GM21576 (cell line): ENCODE measurements at regions not wholly inside any gene's neighbourhood (a gene's known extent, or its start where the extent isn't known, plus 50 kb on each side); places are given as distances from the start of the nearest gene placed in this dataset.

ENCODE experiments used
- ATAC-seq: cut with Tn5 transposase; IDR thresholded peaks from one replicate; pipeline ENCODE4 v1.9.1; 2021; ENCODE audit warnings: mild to moderate bottlenecking, moderate library complexity; ENCODE audit not compliant: unreplicated experiment

DNA sequence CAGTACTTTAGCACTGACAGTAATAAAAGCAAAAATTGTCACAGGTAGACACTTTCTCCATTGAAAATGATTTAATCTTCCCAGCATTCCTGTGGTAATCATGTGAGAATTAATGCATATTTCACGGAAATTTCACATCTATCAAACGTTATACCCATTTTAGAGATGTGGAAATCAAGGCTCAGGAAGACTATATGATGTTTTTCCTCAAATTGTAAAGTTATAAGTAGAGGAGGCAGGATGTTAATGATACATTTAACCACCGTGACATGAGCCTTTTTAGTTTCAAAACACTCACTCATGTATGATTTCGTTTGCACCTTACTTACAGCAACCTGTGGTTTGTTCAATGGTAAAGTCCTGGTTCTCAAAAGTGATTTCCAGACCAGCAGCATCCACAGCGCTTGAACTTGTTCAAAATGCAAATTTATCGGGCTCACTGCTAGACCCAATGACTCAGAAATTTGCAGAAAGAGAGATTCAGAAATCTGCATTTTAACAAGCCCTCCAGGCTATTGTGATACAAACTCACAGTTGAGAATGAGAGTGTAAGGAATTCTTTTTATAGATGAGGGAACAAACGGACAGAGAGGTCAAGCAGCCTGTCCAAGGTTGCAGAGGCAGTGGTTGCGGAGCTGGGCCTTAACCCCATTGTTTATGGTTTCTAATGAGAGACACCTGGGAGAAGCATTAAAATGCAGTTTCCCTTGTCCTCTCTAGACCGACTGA lies 654.8 kb upstream of the TBX3 start:
- ATAC-seq = peak; percentile 72

GRCh38 chr12:115337693-115338543 lies 653.9 kb upstream of the TBX3 start:
- no peak for ATAC-seq

DNA sequence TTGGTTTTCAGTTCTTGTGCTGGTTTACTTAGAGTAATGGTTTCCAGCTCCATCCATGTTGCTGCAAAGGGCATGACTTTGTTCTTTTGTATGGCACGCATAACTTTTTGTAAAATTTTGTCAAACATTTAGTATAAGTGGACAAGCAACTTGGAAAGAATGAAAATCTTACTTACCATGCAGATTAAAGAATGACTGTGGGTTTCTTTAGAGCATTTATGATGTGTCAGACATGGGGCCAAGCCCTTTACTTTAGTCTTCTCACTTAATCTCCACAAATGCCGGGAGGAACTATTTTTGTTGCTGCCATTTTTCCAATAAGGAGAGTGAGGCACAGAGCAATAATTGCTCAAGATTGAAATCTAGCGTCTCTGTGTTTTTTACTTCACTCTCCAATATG lies 652.5 kb upstream of the TBX3 start:
- ATAC-seq = no peak

GRCh38 chr12:115335594-115335993 lies 651.6 kb upstream of the TBX3 start:
- ATAC-seq = no peak

GRCh38 chr12:115335048-115335447 lies 651.1 kb upstream of the TBX3 start:
- ATAC-seq = no peak

DNA sequence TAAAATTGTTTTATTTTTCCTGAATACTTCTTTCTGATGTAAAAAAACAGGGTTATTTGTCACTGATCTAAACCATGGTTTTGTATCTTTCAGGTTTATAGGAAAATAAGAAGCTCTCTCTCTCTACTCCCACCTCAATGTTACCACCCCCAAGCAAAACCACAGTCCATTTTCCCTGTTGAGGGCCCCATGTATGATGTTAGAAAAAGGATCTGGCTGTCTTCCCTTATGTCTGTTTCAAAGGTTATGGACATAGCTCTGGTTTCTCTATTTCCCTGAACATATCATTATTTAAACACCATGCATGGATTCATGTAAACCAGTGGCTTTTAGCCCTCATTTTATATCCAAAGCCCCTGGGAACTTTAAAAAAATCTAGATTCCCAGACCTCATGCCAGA lies 649.0 kb upstream of the TBX3 start:
- ATAC-seq = no peak

GRCh38 chr12:115325858-115326257 lies 641.9 kb upstream of the TBX3 start:
- no peak for ATAC-seq

DNA sequence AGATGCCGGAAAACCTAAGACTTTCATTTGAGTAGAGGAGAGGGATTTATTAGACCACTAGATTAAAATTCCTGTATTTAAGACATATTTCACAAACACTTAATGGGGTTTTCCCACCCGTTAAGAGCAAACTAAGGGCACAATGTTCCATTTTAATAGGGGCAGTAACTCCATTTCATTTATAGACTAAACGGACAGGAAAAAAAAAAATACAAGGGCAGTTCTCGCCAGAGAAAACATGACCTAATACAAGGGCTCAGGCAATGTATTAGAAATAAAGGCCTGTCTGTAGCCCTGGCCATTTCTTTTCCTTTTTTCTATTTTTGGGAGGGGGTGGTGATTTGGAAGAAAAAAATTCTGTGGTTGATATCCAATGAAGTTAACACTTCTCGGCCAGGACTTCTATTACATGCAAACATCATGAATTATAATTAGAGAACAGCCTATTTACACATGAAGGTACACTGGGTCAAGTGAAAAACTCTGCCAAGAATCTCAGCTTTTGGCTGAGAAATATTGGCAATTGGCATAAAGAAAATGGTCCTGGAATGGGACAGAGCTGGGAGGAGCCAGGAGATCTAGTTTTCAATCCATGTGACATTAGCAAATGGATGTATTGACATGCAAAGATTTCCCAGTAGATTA lies 641.1 kb upstream of the TBX3 start:
- no peak for ATAC-seq

- ATAC-seq = no peak
These were observed 639.4 kb upstream of the TBX3 start for GRCh38 chr12:115323223-115323905.

DNA sequence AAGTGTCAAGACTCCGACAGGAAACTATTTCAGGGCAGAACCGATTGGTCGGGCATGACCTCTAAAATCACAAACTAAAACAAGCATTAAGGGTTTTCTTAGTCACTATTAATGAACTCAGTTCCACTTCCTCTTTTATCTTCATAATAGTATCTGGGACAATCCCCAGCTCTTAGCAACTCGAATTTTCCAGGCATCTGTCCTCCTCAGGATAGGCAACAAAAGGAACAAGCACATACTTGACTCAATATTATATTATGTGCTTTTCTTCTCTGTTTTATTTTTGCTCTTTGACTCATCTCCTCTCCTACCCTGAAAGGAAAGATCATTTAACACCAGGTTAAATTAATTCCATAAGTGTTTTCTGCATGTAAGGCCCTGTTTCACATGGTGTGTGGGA lies 638.3 kb upstream of the TBX3 start:
- ATAC-seq = peak; percentile 90

- no peak for ATAC-seq
These were observed 637.0 kb upstream of the TBX3 start for GRCh38 chr12:115320967-115321366.

- ATAC-seq = no peak
These were observed 636.5 kb upstream of the TBX3 start for GRCh38 chr12:115320451-115320850.

GRCh38 chr12:115319446-115320040 lies 635.6 kb upstream of the TBX3 start:
- ATAC-seq = no peak

GRCh38 chr12:115313929-115314328 lies 630.0 kb upstream of the TBX3 start:
- no peak for ATAC-seq

DNA sequence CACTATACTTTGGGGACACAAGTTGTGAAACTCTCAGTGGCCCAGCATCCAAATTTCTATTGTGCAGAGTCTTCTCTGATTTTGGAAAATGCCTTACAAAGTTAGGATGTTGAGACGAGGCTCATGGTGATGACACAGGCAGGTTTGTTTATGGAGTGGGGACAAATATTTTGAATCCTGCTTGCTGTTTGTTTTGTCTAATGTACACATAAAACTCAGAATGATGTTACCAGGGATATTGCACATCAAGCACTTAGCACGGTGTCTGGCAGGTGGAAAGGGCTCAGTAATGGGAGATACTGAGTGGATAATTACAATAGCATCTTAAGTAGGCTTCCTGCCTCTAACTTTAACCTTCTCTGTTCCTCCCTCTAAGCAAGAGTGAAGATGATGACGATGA lies 628.9 kb upstream of the TBX3 start:
- ATAC-seq = no peak

DNA sequence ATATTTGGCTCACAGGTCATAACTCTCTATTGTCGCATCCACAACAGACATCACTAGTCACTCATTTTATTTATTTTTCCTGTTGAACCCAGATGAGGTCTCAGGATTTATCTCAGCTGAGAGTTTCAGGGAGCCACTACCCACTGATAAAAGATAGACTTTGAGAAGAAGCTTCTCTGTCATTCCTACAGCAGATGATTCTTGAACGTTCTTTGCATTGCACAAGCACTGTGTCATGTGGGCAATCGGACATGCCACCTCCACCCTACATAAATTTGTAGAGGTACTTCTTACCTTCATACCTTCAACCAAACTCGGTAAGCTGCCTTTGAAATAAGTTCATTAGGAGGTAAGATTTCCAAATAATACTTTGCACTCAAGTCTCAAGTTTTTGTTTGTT lies 627.9 kb upstream of the TBX3 start:
- ATAC-seq = no peak

DNA sequence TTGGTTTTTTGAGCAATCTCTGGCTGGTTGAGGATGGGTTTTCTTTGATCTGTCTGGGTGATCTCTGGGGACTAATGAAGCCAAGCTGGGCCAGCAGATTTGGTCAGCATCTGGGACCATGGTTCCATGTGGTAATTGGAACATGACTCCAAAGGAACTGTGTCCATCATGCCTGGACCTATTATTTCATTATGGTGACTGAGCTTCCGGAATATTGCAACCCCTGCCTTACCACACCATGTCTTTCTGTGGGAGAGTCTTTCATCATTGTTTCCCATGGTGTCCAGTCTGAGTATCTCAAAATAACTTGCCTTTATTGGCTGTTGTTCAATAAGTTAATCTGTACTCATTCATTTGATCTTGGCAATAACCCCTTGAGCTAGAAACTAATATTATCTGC lies 624.9 kb upstream of the TBX3 start:
- no peak for ATAC-seq

DNA sequence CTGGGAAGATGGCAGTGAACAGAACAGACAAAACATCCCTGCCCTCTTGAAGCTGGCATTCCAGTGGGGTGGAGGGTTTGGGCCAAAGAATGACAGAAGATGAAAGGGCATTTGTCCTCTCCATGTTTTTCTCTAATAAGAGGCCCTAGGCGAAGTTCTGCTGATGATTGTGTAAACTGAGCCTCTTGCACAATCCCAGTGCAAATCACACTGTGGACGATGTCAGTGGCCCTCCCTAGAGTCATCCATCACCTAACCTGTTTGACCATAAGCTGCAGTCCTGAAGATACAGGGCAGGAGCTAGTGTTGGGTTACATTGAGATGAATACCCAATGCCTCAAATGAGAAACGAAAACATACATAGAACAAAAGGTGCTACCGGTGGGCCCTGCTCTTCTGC lies 622.4 kb upstream of the TBX3 start:
- ATAC-seq = no peak

- ATAC-seq = no peak
These were observed 621.9 kb upstream of the TBX3 start for GRCh38 chr12:115305867-115306266.

DNA sequence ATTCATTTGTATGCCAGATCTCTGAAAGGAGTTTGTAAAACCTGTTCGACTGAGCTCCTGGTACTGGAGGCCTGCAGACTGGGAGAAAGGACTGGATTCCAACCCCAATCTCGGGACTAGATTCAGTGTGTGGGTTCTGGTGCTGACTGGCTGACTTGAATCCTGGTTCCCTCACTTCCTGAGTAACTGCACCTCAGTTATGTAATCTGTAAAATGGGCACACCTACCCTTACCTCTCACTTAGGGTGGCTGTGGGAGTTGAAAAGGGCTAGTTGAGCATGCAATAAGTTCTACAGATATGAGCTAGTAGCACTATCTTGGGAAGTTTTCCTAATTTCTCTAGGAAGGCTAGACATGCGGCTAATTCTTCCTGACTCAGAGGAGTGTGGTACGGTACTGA lies 621.3 kb upstream of the TBX3 start:
- ATAC-seq = no peak

DNA sequence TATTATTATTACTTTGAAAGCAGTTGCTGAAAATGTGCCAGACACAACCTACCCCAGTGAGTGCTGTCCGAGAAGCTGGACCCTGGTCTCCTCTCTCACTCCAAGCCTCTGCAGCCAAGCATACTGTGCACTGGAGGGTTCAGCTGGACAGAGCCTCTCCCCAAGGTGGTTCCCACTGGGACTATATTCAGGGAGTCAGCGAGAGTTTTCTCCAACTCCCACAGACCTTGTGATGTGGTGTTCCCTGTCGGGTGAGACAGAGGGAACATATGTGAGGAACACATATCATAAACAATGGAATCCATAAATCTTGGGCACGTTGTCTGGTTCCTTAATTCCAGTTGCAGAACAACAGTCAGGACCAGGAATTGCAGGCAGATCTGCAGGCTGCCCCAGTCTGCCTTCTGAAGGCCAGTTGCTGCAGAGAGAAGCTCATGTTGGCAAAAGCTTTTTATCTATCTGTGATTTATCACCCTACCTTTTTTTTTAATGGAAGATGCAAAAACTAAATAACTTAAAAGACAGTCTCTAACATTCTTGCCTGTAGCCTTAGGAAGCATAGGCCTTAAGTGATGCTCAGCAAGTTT lies 619.8 kb upstream of the TBX3 start:
- no peak for ATAC-seq
